ENCODE measurements at regions not wholly inside any gene's neighbourhood (a gene's known extent, or its start where the extent isn't known, plus 50 kb on each side); places are given as distances from the start of the nearest gene placed in this dataset.

DNA sequence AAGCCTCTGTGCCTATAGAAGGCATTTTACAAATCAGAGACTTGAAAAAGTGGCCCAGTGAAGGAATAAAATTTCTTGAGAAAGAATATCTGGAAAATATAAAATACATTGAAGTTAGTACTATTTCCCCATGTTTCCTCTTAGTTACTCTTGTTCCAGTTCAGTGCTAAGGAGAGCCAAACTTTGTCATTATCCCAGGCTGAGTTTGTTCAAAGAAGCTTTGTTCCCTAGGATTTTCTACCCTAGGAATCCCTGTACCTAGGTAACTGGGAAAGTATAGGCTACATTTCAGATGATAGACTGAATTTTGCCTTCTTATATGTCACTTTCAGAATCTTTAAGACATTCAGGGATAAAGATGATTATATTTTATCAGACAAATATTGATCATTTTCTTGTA, 1395.7 kb upstream of the MAP3K7 start:
- in situ Hi-C loops (cut with MboI; ENCODE audit: low sequenced_read_pairs, unreplicated experiment) = no loop called here
- no peak for DNase-seq (ENCODE audit: low spot score)
- TF ChIP-seq, protein P1, sequence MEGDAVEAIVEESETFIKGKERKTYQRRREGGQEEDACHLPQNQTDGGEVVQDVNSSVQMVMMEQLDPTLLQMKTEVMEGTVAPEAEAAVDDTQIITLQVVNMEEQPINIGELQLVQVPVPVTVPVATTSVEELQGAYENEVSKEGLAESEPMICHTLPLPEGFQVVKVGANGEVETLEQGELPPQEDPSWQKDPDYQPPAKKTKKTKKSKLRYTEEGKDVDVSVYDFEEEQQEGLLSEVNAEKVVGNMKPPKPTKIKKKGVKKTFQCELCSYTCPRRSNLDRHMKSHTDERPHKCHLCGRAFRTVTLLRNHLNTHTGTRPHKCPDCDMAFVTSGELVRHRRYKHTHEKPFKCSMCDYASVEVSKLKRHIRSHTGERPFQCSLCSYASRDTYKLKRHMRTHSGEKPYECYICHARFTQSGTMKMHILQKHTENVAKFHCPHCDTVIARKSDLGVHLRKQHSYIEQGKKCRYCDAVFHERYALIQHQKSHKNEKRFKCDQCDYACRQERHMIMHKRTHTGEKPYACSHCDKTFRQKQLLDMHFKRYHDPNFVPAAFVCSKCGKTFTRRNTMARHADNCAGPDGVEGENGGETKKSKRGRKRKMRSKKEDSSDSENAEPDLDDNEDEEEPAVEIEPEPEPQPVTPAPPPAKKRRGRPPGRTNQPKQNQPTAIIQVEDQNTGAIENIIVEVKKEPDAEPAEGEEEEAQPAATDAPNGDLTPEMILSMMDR (IDR thresholded peaks at IDR 0.05; ENCODE audit: borderline replicate concordance, control extremely low read depth, extremely low read depth, insufficient read depth, missing control alignments) = no peak

DNA sequence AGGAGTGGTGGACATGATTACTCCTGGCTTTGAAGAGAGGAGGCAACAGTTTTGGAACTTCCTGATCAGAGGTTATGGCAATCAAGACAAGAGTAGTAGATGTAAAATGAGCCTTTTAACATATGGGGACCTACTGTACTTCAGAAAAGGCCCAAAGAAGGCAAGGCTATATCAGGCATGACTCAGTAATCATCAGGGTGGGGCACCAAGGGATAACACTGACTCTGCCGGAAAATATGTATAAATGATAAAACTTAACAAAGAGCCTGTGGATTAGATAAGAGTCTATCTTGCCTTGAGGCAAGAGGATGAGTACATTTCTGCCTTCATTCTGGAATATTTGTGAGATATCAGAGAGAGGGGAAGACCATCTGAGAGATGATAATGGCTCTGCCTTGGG, 1389.9 kb upstream of the MAP3K7 start:
- no peak for DNase-seq (ENCODE audit: low spot score)
- in situ Hi-C loops (cut with MboI; ENCODE audit: low sequenced_read_pairs, unreplicated experiment) = no loop called here
- TF ChIP-seq, protein P1 (IDR thresholded peaks at IDR 0.05; ENCODE audit: borderline replicate concordance, control extremely low read depth, extremely low read depth, insufficient read depth, missing control alignments) = no peak

DNA sequence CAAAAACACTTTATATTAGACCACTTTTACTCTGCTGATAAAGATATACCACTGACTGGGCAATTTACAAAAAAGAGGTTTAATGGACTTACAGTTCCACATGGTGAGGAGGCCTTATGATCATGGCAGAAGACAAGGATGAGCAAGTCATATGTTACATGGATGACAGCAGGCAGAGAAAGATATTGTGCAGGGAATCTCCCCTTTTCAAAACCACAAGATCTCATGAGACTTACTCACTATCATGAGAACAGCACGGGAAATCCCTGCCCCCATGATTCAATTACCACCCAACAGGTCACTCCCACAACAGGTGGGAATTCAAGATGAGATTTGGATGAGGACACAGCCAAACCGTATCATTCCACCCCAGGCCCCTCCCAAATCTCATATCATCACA, 1383.8 kb upstream of the MAP3K7 start:
- no peak for DNase-seq (ENCODE audit: low spot score)
- in situ Hi-C loops (cut with MboI; ENCODE audit: low sequenced_read_pairs, unreplicated experiment) = no loop called here
- TF ChIP-seq, protein P1 (IDR thresholded peaks at IDR 0.05; ENCODE audit: borderline replicate concordance, control extremely low read depth, extremely low read depth, insufficient read depth, missing control alignments) = no peak

DNA sequence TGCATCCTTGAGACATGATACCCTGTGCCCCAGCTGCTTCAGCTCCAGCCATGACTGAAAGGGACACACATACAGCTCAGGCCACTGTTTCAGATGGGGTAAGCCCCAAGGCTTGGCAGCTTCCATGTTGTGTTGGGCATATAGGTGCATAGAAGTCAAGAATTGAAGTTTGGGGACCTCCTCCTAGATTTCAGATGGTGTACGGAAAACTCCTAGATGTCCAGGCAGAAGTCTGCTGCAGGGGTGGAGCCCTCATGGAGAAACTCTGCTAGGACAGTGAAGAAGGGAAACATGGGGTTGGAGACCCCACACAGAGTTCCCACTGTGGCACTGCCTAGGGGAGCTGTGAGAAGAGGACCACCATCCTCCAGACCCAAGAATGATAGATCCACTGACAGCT, 1379.0 kb upstream of the MAP3K7 start:
- DNase-seq (ENCODE audit: low spot score) = no peak
- in situ Hi-C loops (cut with MboI; ENCODE audit: low sequenced_read_pairs, unreplicated experiment) = no loop called here
- TF ChIP-seq, protein P1 (IDR thresholded peaks at IDR 0.05; ENCODE audit: borderline replicate concordance, control extremely low read depth, extremely low read depth, insufficient read depth, missing control alignments) = no peak

DNA sequence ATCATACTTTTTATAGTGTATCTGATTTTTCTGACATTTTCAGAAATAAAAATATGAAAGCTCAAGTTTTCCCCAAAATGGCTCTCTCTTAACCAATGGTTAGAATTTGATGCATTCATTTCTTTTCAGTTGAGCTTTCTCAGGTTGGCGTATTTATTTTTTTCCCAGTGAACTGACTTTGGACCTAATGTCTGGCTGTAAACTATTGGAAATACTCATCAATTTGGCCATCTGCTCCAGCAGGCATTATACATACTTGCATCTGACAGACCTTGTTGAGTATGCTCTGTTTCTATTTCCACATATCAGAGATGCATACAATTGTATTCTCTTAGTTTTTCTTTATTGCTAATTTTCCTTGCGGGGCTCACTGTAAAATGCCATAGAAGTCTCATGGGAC, 1374.8 kb upstream of the MAP3K7 start:
- in situ Hi-C loops (cut with MboI; ENCODE audit: low sequenced_read_pairs, unreplicated experiment) = no loop called here
- DNase-seq (ENCODE audit: low spot score) = no peak
- TF ChIP-seq, protein P1 (IDR thresholded peaks at IDR 0.05; ENCODE audit: borderline replicate concordance, control extremely low read depth, extremely low read depth, insufficient read depth, missing control alignments) = no peak

DNA sequence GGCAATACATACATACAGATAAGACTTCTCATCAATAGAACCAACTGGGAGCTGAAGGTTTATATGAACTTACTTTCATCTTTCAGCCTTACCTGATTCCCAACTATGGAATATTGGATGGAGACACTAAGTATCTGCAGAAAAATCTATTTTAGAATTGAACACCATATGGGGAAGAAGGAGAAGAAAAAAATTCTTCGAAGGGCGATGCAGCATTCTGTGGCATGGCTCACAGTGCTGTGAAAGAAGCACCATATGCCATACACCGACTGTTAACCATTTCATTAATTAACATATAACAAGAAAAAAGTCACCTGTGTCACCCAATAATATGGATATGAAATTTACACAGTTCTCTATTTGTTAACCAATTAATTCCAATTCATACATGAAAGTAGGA, 1374.4 kb upstream of the MAP3K7 start:
- TF ChIP-seq, protein P1 (IDR thresholded peaks at IDR 0.05; ENCODE audit: borderline replicate concordance, control extremely low read depth, extremely low read depth, insufficient read depth, missing control alignments) = no peak
- no peak for DNase-seq (ENCODE audit: low spot score)
- in situ Hi-C loops (cut with MboI; ENCODE audit: low sequenced_read_pairs, unreplicated experiment) = no loop called here

DNA sequence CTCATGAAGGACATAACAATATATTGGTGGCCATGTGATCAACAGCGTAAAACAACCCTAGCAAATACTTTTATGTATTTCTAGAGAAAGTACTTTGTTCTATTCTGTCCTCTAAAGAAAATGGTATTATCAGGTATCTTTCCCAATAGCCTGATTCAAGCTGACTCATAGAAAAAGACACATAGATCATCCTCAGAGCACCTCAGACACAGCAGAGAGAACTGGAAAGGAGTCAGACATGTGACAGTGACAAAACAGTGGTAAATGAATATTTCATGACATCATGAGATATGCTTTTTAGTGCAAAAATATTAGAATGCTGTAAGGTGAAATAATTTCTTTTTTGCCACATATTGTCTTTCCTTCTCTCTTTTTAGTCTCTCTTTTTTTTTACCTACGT, 1355.0 kb upstream of the MAP3K7 start:
- DNase-seq (ENCODE audit: low spot score) = no peak
- TF ChIP-seq, protein P1 (IDR thresholded peaks at IDR 0.05; ENCODE audit: borderline replicate concordance, control extremely low read depth, extremely low read depth, insufficient read depth, missing control alignments) = no peak
- in situ Hi-C loops (cut with MboI; ENCODE audit: low sequenced_read_pairs, unreplicated experiment) = no loop called here

All from GM13976 (cell line).